ENCODE measurements at regions not wholly inside any gene's neighbourhood (a gene's known extent, or its start where the extent isn't known, plus 50 kb on each side); places are given as distances from the start of the nearest gene placed in this dataset.
"Not testable (repeated sequence)": the region's sequence is repeated elsewhere in the genome, so short reads cannot be mapped to it uniquely, and the experiment has no call there.

DNA sequence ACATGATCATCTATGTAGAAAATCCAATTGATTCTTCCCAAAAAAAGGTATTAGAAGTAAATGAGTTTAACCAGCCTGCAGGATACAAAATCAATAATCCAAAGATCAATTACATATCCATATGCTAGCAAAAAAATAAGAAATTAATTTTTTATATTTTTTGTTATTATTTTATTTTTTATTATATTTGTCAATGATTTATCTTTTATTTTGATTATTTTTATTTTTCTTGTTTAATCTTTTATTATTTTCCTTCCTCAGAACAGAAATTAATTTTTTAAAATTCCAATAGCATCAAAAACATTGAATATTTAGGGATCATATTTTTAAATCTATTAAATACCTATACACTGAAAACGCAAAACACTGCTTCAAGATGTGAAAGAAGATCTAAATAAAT is 331.2 kb downstream of the PLPP3 start:
- H3K4me1 Mint-ChIP-seq (ENCODE audit: low read depth) = no peaks in the 10 kb centered on the region
- H3K36me3 Mint-ChIP-seq (ENCODE audit: low read depth) = no peaks in the 10 kb centered on the region
- H3K4me3 Mint-ChIP-seq = no peak overlapping the region
- H3K9me3 Mint-ChIP-seq = no peaks in the 10 kb centered on the region
- no peaks in the 10 kb centered on the region for H3K27me3 Mint-ChIP-seq (ENCODE audit: insufficient read depth)
- H3K27ac Mint-ChIP-seq = no peak overlapping the region
- intact Hi-C loops (cut with micrococcal nuclease) = no loop called here
- DNase-seq (ENCODE audit: low spot score) = no peak

DNA sequence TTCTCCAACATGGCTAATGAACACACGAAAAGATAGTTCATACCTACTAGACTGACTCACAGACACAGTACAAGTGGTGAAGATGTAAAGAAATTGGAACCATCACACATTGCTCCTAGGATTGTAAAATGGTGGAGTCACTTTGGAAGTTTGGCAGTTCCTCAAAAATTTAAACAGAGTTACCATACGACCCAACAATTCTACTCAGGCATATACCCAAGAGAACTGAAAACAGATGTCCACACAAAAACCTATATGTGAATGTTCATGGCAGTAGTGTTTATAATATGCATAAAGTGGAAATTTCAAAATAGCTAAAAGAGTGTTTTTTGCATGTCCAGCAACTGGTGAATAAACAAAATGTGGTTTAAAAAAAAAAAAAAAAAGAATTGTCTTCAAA is 332.6 kb downstream of the PLPP3 start:
- H3K27me3 Mint-ChIP-seq (ENCODE audit: insufficient read depth); H3K27ac Mint-ChIP-seq; H3K36me3 Mint-ChIP-seq (ENCODE audit: low read depth); DNase-seq (ENCODE audit: low spot score); H3K4me1 Mint-ChIP-seq (ENCODE audit: low read depth); H3K4me3 Mint-ChIP-seq; H3K9me3 Mint-ChIP-seq; intact Hi-C loops (cut with micrococcal nuclease): not testable (repeated sequence)

GRCh38 chr1:56240400-56240799 is 339.0 kb downstream of the PLPP3 start:
- no peak overlapping the region for H3K4me3 Mint-ChIP-seq
- no peaks in the 10 kb centered on the region for H3K36me3 Mint-ChIP-seq (ENCODE audit: low read depth)
- H3K27me3 Mint-ChIP-seq (ENCODE audit: insufficient read depth) = no peaks in the 10 kb centered on the region

DNA sequence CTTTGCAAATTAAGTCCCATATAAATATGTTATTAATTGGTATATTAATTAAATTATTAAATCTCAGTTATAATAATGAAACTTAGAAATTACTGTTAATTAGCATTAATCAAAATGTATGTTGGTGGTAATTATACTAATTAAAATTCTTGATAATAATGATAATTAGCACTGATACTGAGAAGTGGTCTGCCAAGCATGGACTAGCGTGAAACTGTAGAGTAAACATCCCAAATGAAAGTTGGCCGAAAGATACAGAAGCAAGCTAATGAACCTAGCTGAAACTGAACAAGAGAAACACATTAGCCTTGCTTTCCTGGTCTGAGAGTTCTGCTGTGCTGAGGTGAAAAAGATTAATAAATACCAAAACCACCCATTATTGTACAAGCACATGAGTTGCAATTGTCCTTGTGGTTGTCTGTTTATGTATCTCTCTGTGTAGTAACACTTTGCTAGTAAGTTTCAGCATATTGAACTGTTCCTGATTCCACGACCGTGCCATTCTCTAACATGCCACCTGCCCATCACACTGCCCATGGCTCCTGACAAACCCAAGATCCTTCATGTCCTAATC is 341.8 kb downstream of the PLPP3 start:
- Mint-ChIP-seq H3K9me3 (peaks cover 6% of the 10 kb centered on the region), H3K4me3 (no peak overlapping the region), H3K4me1 (ENCODE audit: low read depth) (no peaks in the 10 kb centered on the region), H3K27me3 (ENCODE audit: insufficient read depth) (no peaks in the 10 kb centered on the region), H3K36me3 (ENCODE audit: low read depth) (no peaks in the 10 kb centered on the region), H3K27ac (no peak overlapping the region)
- DNase-seq (ENCODE audit: low spot score) = no peak
- intact Hi-C loops (cut with micrococcal nuclease) = no loop called here

More at GRCh38 chr1:56240400-56240799, 339.0 kb downstream of the PLPP3 start:
- Mint-ChIP-seq H3K9me3 (peaks cover 6% of the 10 kb centered on the region), H3K4me1 (ENCODE audit: low read depth) (no peaks in the 10 kb centered on the region), H3K27ac (no peak overlapping the region)
- intact Hi-C loops (cut with micrococcal nuclease) = no loop called here
- no peak for DNase-seq (ENCODE audit: low spot score)

- Mint-ChIP-seq H3K4me1 (ENCODE audit: low read depth) (no peaks in the 10 kb centered on the region), H3K9me3 (peaks cover 6% of the 10 kb centered on the region), H3K4me3 (no peak overlapping the region), H3K27me3 (ENCODE audit: insufficient read depth) (no peaks in the 10 kb centered on the region), H3K36me3 (ENCODE audit: low read depth) (no peaks in the 10 kb centered on the region), H3K27ac (no peak overlapping the region)
- no peak for DNase-seq (ENCODE audit: low spot score)
- intact Hi-C loops (cut with micrococcal nuclease) = no loop called here
Observed at GRCh38 chr1:56236688-56237087, 342.7 kb downstream of the PLPP3 start.

DNA sequence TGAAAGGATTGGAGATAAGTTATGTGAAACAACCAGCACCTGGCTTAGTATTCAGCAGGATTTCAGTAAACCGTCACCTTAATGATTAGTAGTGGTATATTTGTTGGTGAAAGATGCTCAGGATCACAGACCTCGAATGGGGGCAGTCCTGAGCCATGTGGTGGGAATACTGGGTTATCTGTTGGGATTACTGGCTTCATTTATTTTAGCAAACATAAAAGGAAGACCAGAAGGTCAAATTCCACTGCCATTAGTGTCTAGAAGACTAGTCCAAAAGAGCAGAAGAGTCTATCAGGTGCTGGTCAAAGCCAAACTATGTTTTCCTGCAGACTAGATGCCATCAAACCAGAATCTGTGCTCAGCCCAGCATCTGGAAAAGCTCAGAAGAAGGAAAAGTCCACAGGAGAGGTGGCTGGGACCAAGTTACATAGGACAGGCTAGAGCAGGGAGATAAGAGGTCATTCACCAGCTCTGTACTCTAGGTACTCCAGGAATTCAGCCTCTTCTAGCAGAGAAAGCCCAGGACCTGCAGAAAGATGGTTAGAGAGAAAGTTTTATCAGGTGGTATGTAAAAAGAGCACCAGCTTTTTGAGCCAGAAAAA is 343.4 kb downstream of the PLPP3 start:
- Mint-ChIP-seq H3K4me3 (no peak overlapping the region), H3K27me3 (ENCODE audit: insufficient read depth) (no peaks in the 10 kb centered on the region), H3K9me3 (peaks cover 6% of the 10 kb centered on the region), H3K4me1 (ENCODE audit: low read depth) (no peaks in the 10 kb centered on the region), H3K27ac (no peak overlapping the region), H3K36me3 (ENCODE audit: low read depth) (no peaks in the 10 kb centered on the region)
- intact Hi-C loops (cut with micrococcal nuclease) = no loop called here
- no peak for DNase-seq (ENCODE audit: low spot score)

DNA sequence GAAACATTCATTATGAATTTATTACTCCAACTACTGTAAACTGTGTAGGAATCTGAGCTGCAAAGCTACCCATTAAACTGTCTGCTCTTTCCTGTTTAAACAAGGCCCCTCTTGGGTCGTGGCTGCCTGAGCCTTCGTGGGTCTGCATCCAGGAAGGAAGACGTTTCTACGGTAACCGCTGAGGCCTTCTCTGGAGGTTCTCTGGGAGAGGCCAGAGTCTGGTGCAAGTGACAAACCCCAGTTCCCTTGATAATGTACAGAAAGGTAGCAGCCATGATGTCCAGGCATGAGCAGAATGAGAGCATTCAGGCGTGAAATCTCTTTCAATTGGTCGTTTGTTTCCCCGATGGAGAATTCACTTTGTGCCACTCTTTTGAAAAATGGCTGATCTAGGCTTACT is 350.2 kb downstream of the PLPP3 start:
- no peak for DNase-seq (ENCODE audit: low spot score)
- intact Hi-C loops (cut with micrococcal nuclease) = no loop called here
- H3K9me3 Mint-ChIP-seq = peaks cover 3% of the 10 kb centered on the region
- H3K4me1 Mint-ChIP-seq (ENCODE audit: low read depth) = no peaks in the 10 kb centered on the region
- no peaks in the 10 kb centered on the region for H3K27me3 Mint-ChIP-seq (ENCODE audit: insufficient read depth)
- H3K27ac Mint-ChIP-seq = no peak overlapping the region
- no peaks in the 10 kb centered on the region for H3K36me3 Mint-ChIP-seq (ENCODE audit: low read depth)
- H3K4me3 Mint-ChIP-seq = no peak overlapping the region

GRCh38 chr1:56227886-56228285 is 351.5 kb downstream of the PLPP3 start:
- Mint-ChIP-seq H3K27ac (no peak overlapping the region), H3K4me1 (ENCODE audit: low read depth) (no peaks in the 10 kb centered on the region), H3K27me3 (ENCODE audit: insufficient read depth) (no peaks in the 10 kb centered on the region), H3K4me3 (no peak overlapping the region), H3K36me3 (ENCODE audit: low read depth) (no peaks in the 10 kb centered on the region), H3K9me3 (peaks cover 3% of the 10 kb centered on the region)
- no peak for DNase-seq (ENCODE audit: low spot score)
- intact Hi-C loops (cut with micrococcal nuclease) = no loop called here

- Mint-ChIP-seq H3K9me3 (peaks cover 3% of the 10 kb centered on the region), H3K4me3 (no peak overlapping the region), H3K27me3 (ENCODE audit: insufficient read depth) (no peaks in the 10 kb centered on the region), H3K36me3 (ENCODE audit: low read depth) (no peaks in the 10 kb centered on the region), H3K4me1 (ENCODE audit: low read depth) (no peaks in the 10 kb centered on the region), H3K27ac (no peak overlapping the region)
- DNase-seq (ENCODE audit: low spot score) = no peak
- intact Hi-C loops (cut with micrococcal nuclease) = no loop called here
Observed at GRCh38 chr1:56227401-56227800, 352.0 kb downstream of the PLPP3 start.

GRCh38 chr1:56225964-56226815 is 353.2 kb downstream of the PLPP3 start:
- H3K4me3 Mint-ChIP-seq = no peak overlapping the region
- no peaks in the 10 kb centered on the region for H3K4me1 Mint-ChIP-seq (ENCODE audit: low read depth)
- intact Hi-C loops (cut with micrococcal nuclease) = no loop called here
- no peak overlapping the region for H3K27ac Mint-ChIP-seq
- no peaks in the 10 kb centered on the region for H3K36me3 Mint-ChIP-seq (ENCODE audit: low read depth)
- DNase-seq (ENCODE audit: low spot score) = no peak
- H3K9me3 Mint-ChIP-seq = peaks cover 3% of the 10 kb centered on the region
- H3K27me3 Mint-ChIP-seq (ENCODE audit: insufficient read depth) = no peaks in the 10 kb centered on the region

- peaks cover 3% of the 10 kb centered on the region for H3K9me3 Mint-ChIP-seq
- intact Hi-C loops (cut with micrococcal nuclease) = no loop called here
Observed at GRCh38 chr1:56223968-56224367, 355.4 kb downstream of the PLPP3 start.

DNA sequence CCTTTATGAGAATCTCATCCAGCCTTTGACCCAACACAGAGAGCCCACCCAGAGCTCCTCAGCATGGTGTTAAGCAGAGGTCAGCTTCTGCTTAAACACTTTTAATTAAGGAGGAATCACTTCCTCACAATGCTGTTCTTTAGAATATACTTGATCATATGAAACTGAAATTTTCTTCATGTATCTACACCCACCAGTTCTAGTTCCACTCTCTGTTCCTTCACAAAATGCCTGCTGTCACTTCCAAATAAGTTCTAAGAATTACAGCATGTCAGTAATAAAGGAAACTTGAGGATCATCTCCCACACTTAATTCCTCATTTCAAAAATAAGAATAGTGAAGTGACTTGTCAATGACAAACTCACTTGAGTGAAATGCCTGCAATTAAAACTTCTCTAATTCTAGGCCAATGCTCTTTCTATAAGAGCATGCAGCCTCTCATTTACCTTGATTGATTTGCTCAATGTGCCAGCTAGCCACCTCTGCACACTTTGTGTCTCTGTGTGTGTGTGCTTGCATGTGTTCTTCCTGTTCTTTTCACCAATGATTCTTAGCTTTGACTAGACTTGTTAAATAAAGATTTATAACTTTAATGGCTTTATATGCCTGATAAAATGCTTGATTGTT is 356.3 kb downstream of the PLPP3 start:
- no peak overlapping the region for H3K4me3 Mint-ChIP-seq
- DNase-seq (ENCODE audit: low spot score) = no peak
- no peaks in the 10 kb centered on the region for H3K4me1 Mint-ChIP-seq (ENCODE audit: low read depth)
- no peaks in the 10 kb centered on the region for H3K36me3 Mint-ChIP-seq (ENCODE audit: low read depth)
- intact Hi-C loops (cut with micrococcal nuclease) = no loop called here
- H3K27ac Mint-ChIP-seq = no peak overlapping the region
- H3K9me3 Mint-ChIP-seq = peaks cover 3% of the 10 kb centered on the region
- no peaks in the 10 kb centered on the region for H3K27me3 Mint-ChIP-seq (ENCODE audit: insufficient read depth)

More at GRCh38 chr1:56223968-56224367, 355.4 kb downstream of the PLPP3 start:
- no peak for DNase-seq (ENCODE audit: low spot score)
- H3K27ac Mint-ChIP-seq = no peak overlapping the region
- H3K36me3 Mint-ChIP-seq (ENCODE audit: low read depth) = no peaks in the 10 kb centered on the region
- H3K4me1 Mint-ChIP-seq (ENCODE audit: low read depth) = no peaks in the 10 kb centered on the region
- H3K4me3 Mint-ChIP-seq = no peak overlapping the region
- H3K27me3 Mint-ChIP-seq (ENCODE audit: insufficient read depth) = no peaks in the 10 kb centered on the region

GRCh38 chr1:56220021-56220420 is 359.3 kb downstream of the PLPP3 start:
- Mint-ChIP-seq H3K4me1 (ENCODE audit: low read depth) (no peaks in the 10 kb centered on the region), H3K27me3 (ENCODE audit: insufficient read depth) (no peaks in the 10 kb centered on the region)
- DNase-seq (ENCODE audit: low spot score) = no peak

More at GRCh38 chr1:56220021-56220420, 359.3 kb downstream of the PLPP3 start:
- Mint-ChIP-seq H3K9me3 (no peaks in the 10 kb centered on the region), H3K36me3 (ENCODE audit: low read depth) (no peaks in the 10 kb centered on the region), H3K27ac (no peak overlapping the region), H3K4me3 (no peak overlapping the region)
- intact Hi-C loops (cut with micrococcal nuclease) = no loop called here
